GM10248 (cell line): ENCODE measurements at regions not wholly inside any gene's neighbourhood (a gene's known extent, or its start where the extent isn't known, plus 50 kb on each side); places are given as distances from the start of the nearest gene placed in this dataset.

Experiments used
- CTCF ChIA-PET: fragments of 300-600 bp; sonication (Branson Sonifier 250); formaldehyde crosslinking; extraction: SDS; loops from one replicate; lab custom pipeline; 2021; ENCODE audit warnings: antibody characterized with exemption; lab: Yijun Ruan, JAX
- POLR2A ChIA-PET: fragments of 350-650 bp; sonication (Branson Sonifier 250); formaldehyde crosslinking; extraction: SDS; loops from one replicate; lab custom pipeline; 2020; ENCODE audit warnings: antibody characterized with exemption; lab: Yijun Ruan, JAX
- DNase-seq: peaks from one replicate; pipeline ENCODE4 v3.0.0; 2012; ENCODE audit errors: extremely low spot score
- TF ChIP-seq, protein P1 (sequence below): IDR thresholded peaks from 2 replicates; pipeline ENCODE4 v1.5.1; 2012; ENCODE audit warnings: mild to moderate bottlenecking, low read depth; ENCODE audit errors: extremely low read depth, missing control alignments, control extremely low read depth

DNA sequence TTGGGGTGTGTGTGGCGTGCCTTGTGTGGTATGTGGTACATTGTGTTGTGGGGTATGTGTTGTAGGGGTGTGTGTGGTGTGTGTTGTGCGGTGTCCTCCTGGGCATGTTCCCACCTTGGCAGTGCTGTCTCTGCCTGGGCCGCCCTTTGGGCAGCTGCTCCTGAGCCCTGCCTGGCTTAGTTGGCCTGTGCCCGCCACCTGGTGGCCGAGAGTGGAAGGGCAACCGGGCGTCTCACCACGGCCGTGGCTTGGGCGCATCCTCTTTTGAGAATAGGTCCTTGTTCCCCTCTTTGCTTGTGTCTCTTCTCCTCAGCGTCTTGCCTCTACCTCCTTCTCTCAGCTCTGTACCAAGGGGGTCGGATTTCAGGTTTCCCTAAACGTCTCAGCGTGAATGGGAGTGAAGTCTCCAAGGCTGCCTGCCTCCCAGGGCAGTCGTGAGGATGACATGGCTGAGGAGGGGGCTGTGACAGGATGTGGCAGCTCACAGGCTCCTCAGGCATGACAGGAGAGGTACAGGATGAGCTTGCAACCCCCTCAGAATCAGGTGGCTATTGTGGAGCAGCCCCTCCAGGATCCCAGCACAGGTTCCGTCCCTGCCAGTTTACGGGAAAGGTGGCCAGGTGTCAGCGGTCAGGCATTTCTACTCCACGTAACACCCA, 98.4 kb upstream of the PODXL start:
- DNase-seq, result peak; percentile 91
- ChIA-PET POLR2A (no interaction called here), CTCF (interaction anchor here (0.6 to 2.5 kb wide), 20 partner anchors 9 to 156 kb away, joined by 3 to 20 read pairs (median 4); no protein-coding TSS in a partner anchor)
- TF ChIP-seq, protein P1, sequence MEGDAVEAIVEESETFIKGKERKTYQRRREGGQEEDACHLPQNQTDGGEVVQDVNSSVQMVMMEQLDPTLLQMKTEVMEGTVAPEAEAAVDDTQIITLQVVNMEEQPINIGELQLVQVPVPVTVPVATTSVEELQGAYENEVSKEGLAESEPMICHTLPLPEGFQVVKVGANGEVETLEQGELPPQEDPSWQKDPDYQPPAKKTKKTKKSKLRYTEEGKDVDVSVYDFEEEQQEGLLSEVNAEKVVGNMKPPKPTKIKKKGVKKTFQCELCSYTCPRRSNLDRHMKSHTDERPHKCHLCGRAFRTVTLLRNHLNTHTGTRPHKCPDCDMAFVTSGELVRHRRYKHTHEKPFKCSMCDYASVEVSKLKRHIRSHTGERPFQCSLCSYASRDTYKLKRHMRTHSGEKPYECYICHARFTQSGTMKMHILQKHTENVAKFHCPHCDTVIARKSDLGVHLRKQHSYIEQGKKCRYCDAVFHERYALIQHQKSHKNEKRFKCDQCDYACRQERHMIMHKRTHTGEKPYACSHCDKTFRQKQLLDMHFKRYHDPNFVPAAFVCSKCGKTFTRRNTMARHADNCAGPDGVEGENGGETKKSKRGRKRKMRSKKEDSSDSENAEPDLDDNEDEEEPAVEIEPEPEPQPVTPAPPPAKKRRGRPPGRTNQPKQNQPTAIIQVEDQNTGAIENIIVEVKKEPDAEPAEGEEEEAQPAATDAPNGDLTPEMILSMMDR, result peak; percentile 99

DNA sequence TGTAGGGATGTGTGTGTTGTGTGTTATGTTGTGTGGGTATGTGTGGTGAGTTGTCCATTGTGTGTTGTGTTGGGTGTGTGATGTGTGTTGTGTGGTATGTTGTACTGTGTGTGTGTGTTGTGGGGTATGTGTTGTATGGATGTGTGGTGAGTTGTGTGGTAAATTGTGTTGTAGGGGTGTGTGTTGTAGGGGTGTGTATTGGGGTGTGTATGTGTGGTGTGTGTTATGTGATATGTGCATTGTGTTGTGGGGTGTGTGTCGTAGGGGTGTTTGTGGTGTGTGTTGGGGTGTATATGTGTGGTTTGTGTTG, 97.8 kb upstream of the PODXL start:
- TF ChIP-seq, protein P1, result no peak
- CTCF ChIA-PET, result interaction anchor here (0.6 to 2.5 kb wide), 17 partner anchors 10 to 153 kb away, joined by 3 to 20 read pairs (median 4); no protein-coding TSS in a partner anchor
- POLR2A ChIA-PET, result no interaction called here
- DNase-seq, result no peak

DNA sequence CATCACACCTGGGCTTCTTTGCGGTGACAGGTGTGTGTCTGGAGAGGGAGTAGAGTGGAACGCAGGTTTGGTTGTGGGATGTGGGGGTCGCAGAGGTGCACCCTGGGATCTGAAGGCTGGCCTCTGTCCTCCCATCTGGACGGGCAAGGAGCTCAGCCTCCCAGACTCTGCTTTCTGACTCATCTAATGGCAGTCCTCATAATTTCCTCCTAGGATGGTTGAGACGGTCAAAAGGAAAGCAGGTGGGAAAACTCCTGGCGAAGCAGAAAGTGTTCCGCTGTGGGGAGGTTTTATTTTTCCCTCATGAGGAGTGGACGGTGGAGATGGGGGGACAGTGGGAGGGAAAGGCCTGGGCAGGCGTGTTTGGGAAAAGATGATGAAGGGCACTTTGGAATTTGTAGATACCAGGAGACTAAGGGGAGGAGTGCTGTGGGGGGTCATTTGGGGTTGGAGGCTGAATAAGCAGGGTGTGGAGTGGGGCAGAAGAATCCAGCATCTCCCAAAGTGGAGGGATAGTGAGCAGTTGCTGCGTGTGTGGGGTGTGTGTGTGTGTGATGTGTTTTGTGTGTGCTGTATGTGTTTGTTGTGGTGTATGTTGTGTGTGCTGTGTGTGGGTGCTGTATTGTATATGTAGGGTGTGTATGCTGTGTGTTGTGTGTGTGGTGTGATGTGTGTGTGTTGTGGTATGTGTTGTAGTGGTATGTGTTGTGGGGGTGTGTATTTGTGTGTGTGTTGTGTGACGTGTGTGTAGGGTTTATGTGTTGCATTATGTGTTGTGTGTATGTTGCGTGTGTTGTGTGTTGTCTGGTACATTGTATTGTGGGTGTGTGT, 97.2 kb upstream of the PODXL start:
- POLR2A ChIA-PET, result no interaction called here
- DNase-seq, result no peak
- TF ChIP-seq, protein P1, result no peak
- CTCF ChIA-PET, result interaction anchor here (0.9 to 2.3 kb wide), 6 partner anchors 10 to 152 kb away, joined by 3 to 20 read pairs (median 6); no protein-coding TSS in a partner anchor

DNA sequence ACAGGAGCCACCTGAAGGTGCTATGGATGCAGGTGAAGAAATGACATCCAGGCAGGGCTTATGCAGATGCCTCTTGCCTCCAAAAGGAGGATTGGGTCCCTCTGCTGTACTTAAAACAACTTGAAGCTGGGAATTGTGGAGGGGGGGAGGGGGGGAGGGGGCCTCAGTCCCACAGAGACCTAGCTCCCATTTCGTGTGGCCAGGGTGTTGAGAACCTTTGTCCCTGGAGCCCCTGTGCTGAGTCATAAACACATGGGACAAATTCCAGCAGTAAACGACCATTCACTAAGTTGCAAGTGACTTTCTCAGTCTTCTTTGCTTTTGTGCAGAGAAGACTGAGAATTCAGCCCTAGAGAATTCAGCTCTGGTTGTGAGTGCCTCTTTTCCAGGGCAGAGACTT, 96.5 kb upstream of the PODXL start:
- ChIA-PET POLR2A (no interaction called here), CTCF (interaction anchor here (1.0 kb wide), 1 partner anchor 140 kb away, joined by 3 read pairs; no protein-coding TSS in a partner anchor)
- no peak for DNase-seq
- TF ChIP-seq, protein P1, result no peak

DNA sequence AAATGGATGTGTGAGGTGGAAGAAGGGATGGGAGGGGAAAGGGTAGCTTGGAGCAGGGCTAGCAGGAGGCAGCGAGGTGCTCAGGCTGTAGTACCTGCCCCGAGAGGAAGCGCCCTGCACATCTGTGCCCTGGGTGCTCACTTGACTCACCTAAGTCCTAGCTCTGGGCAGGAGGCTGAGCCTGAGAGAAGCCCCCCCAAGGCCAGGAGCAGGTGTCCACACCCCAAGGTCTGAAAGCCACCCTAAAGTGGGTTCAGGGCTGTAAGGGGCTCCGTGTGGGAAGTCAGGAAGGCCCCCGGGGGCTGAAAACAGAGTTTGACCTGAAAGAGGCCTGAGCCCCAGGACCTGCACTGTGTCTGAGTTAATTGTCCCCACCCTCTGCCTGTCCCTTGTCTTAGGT, 95.8 kb upstream of the PODXL start:
- ChIA-PET POLR2A (no interaction called here), CTCF (interaction anchor here (1.0 to 1.6 kb wide), 2 partner anchors 39 to 139 kb away, joined by 3 read pairs; no protein-coding TSS in a partner anchor)
- DNase-seq, result no peak
- TF ChIP-seq, protein P1, result no peak

DNA sequence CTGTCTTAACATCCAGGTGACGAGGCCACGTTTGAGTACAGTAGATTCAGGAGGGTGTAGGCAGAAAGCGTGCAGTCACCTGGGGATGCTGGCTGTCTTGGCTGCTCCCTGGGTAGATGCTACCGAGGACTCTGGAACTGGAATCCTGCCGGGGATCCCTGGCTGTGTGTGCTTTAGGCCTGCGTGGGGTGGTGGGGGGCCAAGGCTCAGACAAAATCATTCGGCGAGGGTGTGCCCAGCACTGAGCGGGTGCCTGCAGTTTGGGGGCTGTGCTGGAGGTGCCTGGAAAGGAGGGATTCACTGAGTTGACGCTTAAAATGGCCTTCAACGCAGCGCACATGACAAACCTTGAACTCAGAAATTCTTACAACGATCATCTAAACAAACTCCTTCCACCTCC, 93.5 kb upstream of the PODXL start:
- no peak for DNase-seq
- ChIA-PET CTCF (no interaction called here), POLR2A (no interaction called here)
- TF ChIP-seq, protein P1, result no peak
